Sigmoid colon (tissue), 6 donors: ENCODE measurements at regions not wholly inside any gene's neighbourhood (a gene's known extent, or its start where the extent isn't known, plus 50 kb on each side); places are given as distances from the start of the nearest gene placed in this dataset.
A peak's percentile ranks its signal among the peaks of the same experiment; 100 is the strongest.

Experiments used
- DNase-seq: peaks from one replicate; pipeline ENCODE4 v3.0.0-alpha.2; 2019
- H3K27ac ChIP-seq, 4 donors: fragments of 200-600 bp; sonication (generic); one replicate each; pipeline ENCODE4 v1.5.1; 2016 to 2019; ENCODE audit warnings: mild to moderate bottlenecking in 1 of 4
- H3K27me3 ChIP-seq, 3 donors: fragments of 200-600 bp; sonication (generic); one replicate each; pipeline ENCODE4 v1.5.1; 2019; ENCODE audit warnings: mild to moderate bottlenecking in 1 of 3
- H3K36me3 ChIP-seq, 4 donors: fragments of 200-600 bp; sonication (generic); one replicate each; pipeline ENCODE4 v1.5.1; 2016 to 2019
- H3K4me1 ChIP-seq, 4 donors: fragments of 200-600 bp; sonication (generic); one replicate each; pipeline ENCODE4 v1.5.1; 2017 to 2019
- H3K4me3 ChIP-seq, 4 donors: fragments of 200-600 bp; sonication (generic); one replicate each; pipeline ENCODE4 v1.5.1; 2017 to 2019; ENCODE audit warnings: mild to moderate bottlenecking in 2 of 4, moderate library complexity in 1 of 4
- H3K9me3 ChIP-seq, 4 donors: fragments of 200-600 bp in 3 of 4; sonication (generic) in 3 of 4; one replicate each; pipeline versions ENCODE4 v1.5.1 to v1.6.1; 2013 to 2019
- EP300 ChIP-seq, 4 donors: sonication (generic); formaldehyde crosslinking; IDR thresholded peaks; one replicate each; pipeline ENCODE4 v1.6.1; 2017; ENCODE audit warnings: antibody characterized with exemption in 4 of 4
- POLR2A ChIP-seq, 2 donors: fragments of 450-650 bp; IDR thresholded peaks; one replicate each; pipeline ENCODE4 v1.6.1; 2016; ENCODE audit warnings: antibody characterized with exemption in 2 of 2, mild to moderate bottlenecking in 2 of 2, moderate library complexity in 2 of 2
- POLR2AphosphoS5 ChIP-seq, 4 donors: sonication (generic); formaldehyde crosslinking; IDR thresholded peaks; one replicate each; pipeline ENCODE4 v1.6.1; 2017; ENCODE audit warnings: antibody characterized with exemption in 4 of 4
- WGBS, 2 donors: extraction: QIAGEN DNeasy Blood & Tissue Kit; methylation state at CpG; one replicate each; pipeline ENCODE4 v1.1.7; 2013; 5-methylcytosine and 5-hydroxymethylcytosine counted together
- intact Hi-C: fragments of 100-400 bp; cut with DNase I; formaldehyde crosslinking; loops from one replicate; pipeline ENCODE4 v1.15.1; 2023
- TF ChIP-seq, protein P1 (sequence below), 4 experiments: fragments of 450-650 bp in 3 of 4; fragments of 200-600 bp in 1 of 4; IDR thresholded peaks; one replicate each; pipeline ENCODE4 v1.5.1; 2016 to 2019; ENCODE audit warnings: antibody characterized with exemption in 4 of 4, mild to moderate bottlenecking in 3 of 4, moderate library complexity in 2 of 4
- donor health status: healthy with polysubstance abuse.
- donor health status: healthy.

- Histone ChIP-seq H3K4me3 (no peak overlapping the region), H3K4me1 (no peaks in the 10 kb centered on the region), H3K36me3 (no peaks in the 10 kb centered on the region), H3K27ac (no peak overlapping the region), H3K9me3 (no peaks in the 10 kb centered on the region), H3K27me3 (peaks cover 0 to 6% (median 0%) of the 10 kb centered on the region in 3 donors)
- 65 to 69% methylated on average over 4 of the region's 4 CpGs for WGBS, 2 donors
- intact Hi-C loops, result no loop called here
- no peak for DNase-seq
- no peak for TF ChIP-seq POLR2A (IDR thresholded peaks at IDR 0.05)
- no peak for TF ChIP-seq EP300 (IDR thresholded peaks at IDR 0.05)
- TF ChIP-seq, protein P1, sequence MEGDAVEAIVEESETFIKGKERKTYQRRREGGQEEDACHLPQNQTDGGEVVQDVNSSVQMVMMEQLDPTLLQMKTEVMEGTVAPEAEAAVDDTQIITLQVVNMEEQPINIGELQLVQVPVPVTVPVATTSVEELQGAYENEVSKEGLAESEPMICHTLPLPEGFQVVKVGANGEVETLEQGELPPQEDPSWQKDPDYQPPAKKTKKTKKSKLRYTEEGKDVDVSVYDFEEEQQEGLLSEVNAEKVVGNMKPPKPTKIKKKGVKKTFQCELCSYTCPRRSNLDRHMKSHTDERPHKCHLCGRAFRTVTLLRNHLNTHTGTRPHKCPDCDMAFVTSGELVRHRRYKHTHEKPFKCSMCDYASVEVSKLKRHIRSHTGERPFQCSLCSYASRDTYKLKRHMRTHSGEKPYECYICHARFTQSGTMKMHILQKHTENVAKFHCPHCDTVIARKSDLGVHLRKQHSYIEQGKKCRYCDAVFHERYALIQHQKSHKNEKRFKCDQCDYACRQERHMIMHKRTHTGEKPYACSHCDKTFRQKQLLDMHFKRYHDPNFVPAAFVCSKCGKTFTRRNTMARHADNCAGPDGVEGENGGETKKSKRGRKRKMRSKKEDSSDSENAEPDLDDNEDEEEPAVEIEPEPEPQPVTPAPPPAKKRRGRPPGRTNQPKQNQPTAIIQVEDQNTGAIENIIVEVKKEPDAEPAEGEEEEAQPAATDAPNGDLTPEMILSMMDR (IDR thresholded peaks at IDR 0.05), result no peak
- no peak for TF ChIP-seq POLR2AphosphoS5 (IDR thresholded peaks at IDR 0.05)
Measured at GRCh38 chr3:13132281-13132680, 59.1 kb upstream of the IQSEC1 start.

GRCh38 chr3:13130464-13131193 lies 57.4 kb upstream of the IQSEC1 start:
- H3K4me3 ChIP-seq, result no peak overlapping the region
- no peaks in the 10 kb centered on the region for H3K36me3 ChIP-seq
- 80 to 82% methylated on average over 3 of the region's 3 CpGs for WGBS, 2 donors
- no peak for DNase-seq
- no peaks in the 10 kb centered on the region for H3K9me3 ChIP-seq
- H3K27me3 ChIP-seq, result peaks cover 0 to 6% (median 0%) of the 10 kb centered on the region in 3 donors
- intact Hi-C loops, result no loop called here
- H3K4me1 ChIP-seq, result no peaks in the 10 kb centered on the region
- TF ChIP-seq POLR2AphosphoS5 (IDR thresholded peaks at IDR 0.05) (no peak), POLR2A (IDR thresholded peaks at IDR 0.05) (no peak), EP300 (IDR thresholded peaks at IDR 0.05) (no peak)
- TF ChIP-seq, protein P1 (IDR thresholded peaks at IDR 0.05), result no peak
- H3K27ac ChIP-seq, result no peak overlapping the region

- intact Hi-C loops, result no loop called here
- Histone ChIP-seq H3K27ac (no peak overlapping the region), H3K27me3 (no peaks in the 10 kb centered on the region), H3K4me1 (no peaks in the 10 kb centered on the region), H3K36me3 (no peaks in the 10 kb centered on the region), H3K9me3 (no peaks in the 10 kb centered on the region), H3K4me3 (no peak overlapping the region)
- peak; percentile 40 for DNase-seq
- 80 to 86% methylated on average over 13 of the region's 13 CpGs for WGBS, 2 donors
- TF ChIP-seq POLR2AphosphoS5 (IDR thresholded peaks at IDR 0.05), result no peak
- no peak for TF ChIP-seq EP300 (IDR thresholded peaks at IDR 0.05)
- TF ChIP-seq POLR2A (IDR thresholded peaks at IDR 0.05), result no peak
- TF ChIP-seq, protein P1 (IDR thresholded peaks at IDR 0.05), result no peak
Measured at GRCh38 chr3:13125092-13126015, 52.1 kb upstream of the IQSEC1 start.

- Histone ChIP-seq H3K36me3 (no peaks in the 10 kb centered on the region), H3K4me3 (no peak overlapping the region), H3K27ac (no peak overlapping the region), H3K4me1 (no peaks in the 10 kb centered on the region), H3K9me3 (no peaks in the 10 kb centered on the region), H3K27me3 (no peaks in the 10 kb centered on the region)
- intact Hi-C loops, result no loop called here
- DNase-seq, result peak; percentile 19
- 72 to 84% methylated on average over 11 of the region's 11 CpGs for WGBS, 2 donors
- TF ChIP-seq POLR2A (IDR thresholded peaks at IDR 0.05) (no peak), EP300 (IDR thresholded peaks at IDR 0.05) (no peak), POLR2AphosphoS5 (IDR thresholded peaks at IDR 0.05) (no peak)
- TF ChIP-seq, protein P1 (IDR thresholded peaks at IDR 0.05), result no peak
Measured at GRCh38 chr3:13124631-13125030, 51.4 kb upstream of the IQSEC1 start.
